ENCODE measurements at regions not wholly inside any gene's neighbourhood (a gene's known extent, or its start where the extent isn't known, plus 50 kb on each side); places are given as distances from the start of the nearest gene placed in this dataset.

DNA sequence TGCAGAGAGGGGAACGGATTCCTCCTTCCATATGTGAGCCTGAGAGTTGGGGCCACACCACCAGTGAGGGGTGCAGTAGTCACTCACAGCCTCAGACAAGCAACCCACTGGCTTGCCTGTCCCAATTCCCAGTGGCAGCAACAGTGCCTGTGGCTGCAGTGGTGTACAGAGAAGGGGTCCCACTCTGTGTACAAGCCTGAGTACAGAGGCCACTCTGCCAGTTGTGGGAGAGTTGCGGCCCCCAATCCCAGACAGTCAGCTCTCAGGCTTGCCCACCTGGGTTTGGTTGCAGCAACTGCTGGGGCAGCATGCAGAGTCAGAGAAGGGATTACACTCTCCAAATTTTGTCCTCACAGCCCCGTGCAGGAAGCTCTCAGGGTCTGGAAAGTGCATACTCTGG lies 133.2 kb upstream of the RFX3 start:
- no peak for DNase-seq (ENCODE audit: extremely low spot score)
- ChIA-PET POLR2A (no interaction called here), CTCF (interaction anchor here (1.1 to 4.9 kb wide), 3 partner anchors 11 to 13 kb away, joined by 3 to 28 read pairs (median 3); no protein-coding TSS in a partner anchor)
- TF ChIP-seq CTCF (IDR thresholded peaks at IDR 0.05; ENCODE audit: control extremely low read depth, extremely low read depth, low read depth, missing control alignments), result no peak

- CTCF ChIA-PET, result no interaction called here
- TF ChIP-seq CTCF (IDR thresholded peaks at IDR 0.05; ENCODE audit: control extremely low read depth, extremely low read depth, low read depth, missing control alignments), result no peak
- no peak for DNase-seq (ENCODE audit: extremely low spot score)
- POLR2A ChIA-PET, result no interaction called here
These were observed 130.4 kb upstream of the RFX3 start for GRCh38 chr9:3656224-3656623.

DNA sequence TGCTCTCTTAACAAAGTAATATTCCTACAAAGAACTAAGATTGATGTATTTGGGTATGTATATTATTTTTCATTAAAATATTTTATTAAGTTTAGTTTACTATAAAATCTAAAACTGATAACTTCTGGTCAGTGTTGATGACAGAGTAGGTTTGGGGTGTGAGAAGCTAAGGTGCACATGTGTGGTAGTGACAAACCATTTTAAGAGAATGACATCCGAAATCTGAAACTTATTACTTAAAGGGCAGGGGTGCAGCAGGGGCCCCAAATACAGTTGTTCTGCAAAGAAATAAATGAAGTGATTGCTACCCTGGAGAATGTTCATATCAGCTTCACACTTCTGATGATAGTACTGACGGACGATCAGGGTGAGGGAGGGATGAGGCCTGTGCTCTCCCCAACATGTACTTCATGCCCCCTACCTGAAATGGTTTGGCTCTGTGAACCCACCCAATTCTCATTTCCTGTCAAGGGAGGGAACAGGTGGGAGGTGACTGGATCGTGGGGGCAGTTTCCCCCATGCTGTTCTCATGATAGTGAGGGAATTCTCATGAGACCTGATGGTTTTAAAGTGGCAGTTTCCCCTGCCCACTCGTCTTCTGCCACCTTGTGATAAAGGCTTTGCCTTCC lies 125.3 kb upstream of the RFX3 start:
- TF ChIP-seq CTCF (IDR thresholded peaks at IDR 0.05; ENCODE audit: control extremely low read depth, extremely low read depth, low read depth, missing control alignments), result no peak
- DNase-seq (ENCODE audit: extremely low spot score), result no peak
- CTCF ChIA-PET, result no interaction called here
- POLR2A ChIA-PET, result no interaction called here

DNA sequence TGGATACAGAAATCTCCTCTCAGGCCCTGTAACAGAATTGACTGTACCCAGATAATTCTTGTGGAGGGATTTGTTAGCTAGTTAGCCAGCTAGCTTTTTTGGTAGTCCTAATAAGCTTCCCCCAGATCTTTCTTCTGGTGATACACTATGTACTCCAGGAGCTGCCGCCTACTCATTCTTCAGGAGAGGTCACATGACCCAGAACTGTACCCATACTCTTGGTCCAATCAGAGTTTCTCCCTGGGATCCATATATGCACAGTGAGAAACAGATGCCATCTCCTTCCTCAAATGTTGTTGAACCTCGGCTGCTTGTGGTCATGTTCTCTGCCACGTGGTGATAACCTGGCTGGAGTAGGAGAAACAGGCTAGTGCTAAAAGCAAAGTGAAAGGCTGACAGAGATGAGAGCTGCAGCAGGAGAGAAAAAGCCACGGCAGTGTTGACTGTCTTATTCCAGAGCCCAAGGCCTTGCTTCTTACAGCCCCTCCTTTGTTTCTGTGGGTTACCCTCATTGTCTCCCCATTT lies 123.0 kb upstream of the RFX3 start:
- TF ChIP-seq CTCF (IDR thresholded peaks at IDR 0.05; ENCODE audit: control extremely low read depth, extremely low read depth, low read depth, missing control alignments), result no peak
- DNase-seq (ENCODE audit: extremely low spot score), result no peak
- POLR2A ChIA-PET, result no interaction called here
- CTCF ChIA-PET, result interaction anchor here (1.2 to 2.2 kb wide), 6 partner anchors 14 to 408 kb away, joined by 3 to 7 read pairs (median 4); no protein-coding TSS in a partner anchor

- ChIA-PET CTCF (interaction anchor here (1.0 to 2.2 kb wide), 8 partner anchors 11 to 407 kb away, joined by 3 to 7 read pairs (median 4); no protein-coding TSS in a partner anchor), POLR2A (no interaction called here)
- no peak for TF ChIP-seq CTCF (IDR thresholded peaks at IDR 0.05; ENCODE audit: control extremely low read depth, extremely low read depth, low read depth, missing control alignments)
- DNase-seq (ENCODE audit: extremely low spot score), result no peak
These were observed 122.5 kb upstream of the RFX3 start for GRCh38 chr9:3648266-3648665.

GRCh38 chr9:3647652-3648051 lies 121.9 kb upstream of the RFX3 start:
- POLR2A ChIA-PET, result no interaction called here
- CTCF ChIA-PET, result interaction anchor here (1.0 to 2.2 kb wide), 9 partner anchors 12 to 406 kb away, joined by 3 to 7 read pairs (median 4); no protein-coding TSS in a partner anchor
- DNase-seq (ENCODE audit: extremely low spot score), result no peak
- peak; percentile 10 for TF ChIP-seq CTCF (IDR thresholded peaks at IDR 0.05; ENCODE audit: control extremely low read depth, extremely low read depth, low read depth, missing control alignments)

Measured in GM10248 (cell line).